PC-9 (cell line): ENCODE measurements at regions not wholly inside any gene's neighbourhood (a gene's known extent, or its start where the extent isn't known, plus 50 kb on each side); places are given as distances from the start of the nearest gene placed in this dataset.

Experiments
- EZH2 ChIP-seq: fragments of 200-600 bp; sonication (generic); IDR thresholded peaks from 2 replicates; pipeline ENCODE4 v1.8.0; 2017; ENCODE audit warnings: antibody characterized with exemption, low read depth
- TF ChIP-seq, protein P1 (sequence below): fragments of 200-600 bp; sonication (generic); conservative IDR thresholded peaks from 2 replicates; pipeline ENCODE4 v1.6.1; 2017; ENCODE audit warnings: mixed run types, antibody characterized with exemption, mild to moderate bottlenecking, moderate library complexity

GRCh38 chr10:62578301-62578700 is 204.1 kb downstream of the ZNF365 start:
- TF ChIP-seq, protein P1, sequence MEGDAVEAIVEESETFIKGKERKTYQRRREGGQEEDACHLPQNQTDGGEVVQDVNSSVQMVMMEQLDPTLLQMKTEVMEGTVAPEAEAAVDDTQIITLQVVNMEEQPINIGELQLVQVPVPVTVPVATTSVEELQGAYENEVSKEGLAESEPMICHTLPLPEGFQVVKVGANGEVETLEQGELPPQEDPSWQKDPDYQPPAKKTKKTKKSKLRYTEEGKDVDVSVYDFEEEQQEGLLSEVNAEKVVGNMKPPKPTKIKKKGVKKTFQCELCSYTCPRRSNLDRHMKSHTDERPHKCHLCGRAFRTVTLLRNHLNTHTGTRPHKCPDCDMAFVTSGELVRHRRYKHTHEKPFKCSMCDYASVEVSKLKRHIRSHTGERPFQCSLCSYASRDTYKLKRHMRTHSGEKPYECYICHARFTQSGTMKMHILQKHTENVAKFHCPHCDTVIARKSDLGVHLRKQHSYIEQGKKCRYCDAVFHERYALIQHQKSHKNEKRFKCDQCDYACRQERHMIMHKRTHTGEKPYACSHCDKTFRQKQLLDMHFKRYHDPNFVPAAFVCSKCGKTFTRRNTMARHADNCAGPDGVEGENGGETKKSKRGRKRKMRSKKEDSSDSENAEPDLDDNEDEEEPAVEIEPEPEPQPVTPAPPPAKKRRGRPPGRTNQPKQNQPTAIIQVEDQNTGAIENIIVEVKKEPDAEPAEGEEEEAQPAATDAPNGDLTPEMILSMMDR: no peak
- TF ChIP-seq EZH2: no peak
